ENCODE measurements at regions not wholly inside any gene's neighbourhood (a gene's known extent, or its start where the extent isn't known, plus 50 kb on each side); places are given as distances from the start of the nearest gene placed in this dataset.

DNA sequence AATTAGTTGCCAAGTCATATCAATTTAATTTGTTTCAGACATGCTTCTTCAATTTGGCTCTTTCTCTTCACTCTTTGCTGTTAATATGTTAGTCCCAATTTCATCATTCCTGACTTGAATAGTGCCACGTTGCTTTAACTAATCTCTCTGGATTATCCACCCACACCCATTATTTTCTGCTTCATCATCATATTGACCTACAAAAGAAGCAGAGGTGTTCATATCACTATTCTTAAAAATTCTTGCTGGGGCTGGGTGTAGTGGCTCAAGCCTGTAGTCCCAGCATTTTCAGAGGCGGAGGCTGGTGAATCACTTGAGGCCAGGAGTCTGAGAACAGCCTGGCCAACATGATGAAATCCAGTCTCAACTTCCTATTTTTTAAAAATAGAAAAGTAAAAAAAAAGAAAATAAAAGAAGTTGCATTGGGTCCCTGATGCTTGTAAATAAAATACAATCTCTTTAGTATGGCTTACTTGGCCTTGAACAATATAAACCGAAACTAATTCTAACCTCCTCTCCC, 65.7 kb upstream of the KCNIP4 start:
- intact Hi-C loops (cut with DNase I) = no loop called here
- WGBS, 3 donors = 38 to 49% (median 47%) methylated on average over 3 of the region's 3 CpGs
- ATAC-seq = no peak

DNA sequence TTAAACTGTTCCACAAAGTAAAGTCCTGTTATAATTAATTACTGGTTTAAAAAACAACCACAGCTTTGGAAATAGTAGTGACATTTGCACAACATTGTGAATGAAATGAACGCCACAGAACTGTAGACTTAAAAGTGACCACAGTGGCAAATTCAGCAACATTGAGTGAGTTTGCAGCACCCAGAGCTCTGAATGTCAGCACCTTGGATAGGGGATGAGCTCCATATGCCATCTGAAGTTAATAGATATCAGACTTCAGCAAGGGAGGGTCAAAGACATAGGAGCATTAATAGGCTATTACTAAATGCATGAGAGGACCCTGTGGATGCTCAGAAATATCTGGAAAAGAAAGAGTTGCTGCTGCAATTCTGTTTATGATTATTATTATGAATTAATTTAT, 55.3 kb upstream of the KCNIP4 start:
- no peak overlapping the region for H3K27ac ChIP-seq
- 73 to 78% (median 75%) methylated on average over 1 of the region's 1 CpG for WGBS, 3 donors
- H3K27me3 ChIP-seq (ENCODE audit: insufficient read depth in 3 of 3, low read length in 2 of 3) = no peaks in the 10 kb centered on the region
- ATAC-seq (no peak), DNase-seq (no peak)
- intact Hi-C loops (cut with DNase I) = no loop called here
- H3K9me3 ChIP-seq = no peaks in the 10 kb centered on the region
- TF ChIP-seq, protein P1, sequence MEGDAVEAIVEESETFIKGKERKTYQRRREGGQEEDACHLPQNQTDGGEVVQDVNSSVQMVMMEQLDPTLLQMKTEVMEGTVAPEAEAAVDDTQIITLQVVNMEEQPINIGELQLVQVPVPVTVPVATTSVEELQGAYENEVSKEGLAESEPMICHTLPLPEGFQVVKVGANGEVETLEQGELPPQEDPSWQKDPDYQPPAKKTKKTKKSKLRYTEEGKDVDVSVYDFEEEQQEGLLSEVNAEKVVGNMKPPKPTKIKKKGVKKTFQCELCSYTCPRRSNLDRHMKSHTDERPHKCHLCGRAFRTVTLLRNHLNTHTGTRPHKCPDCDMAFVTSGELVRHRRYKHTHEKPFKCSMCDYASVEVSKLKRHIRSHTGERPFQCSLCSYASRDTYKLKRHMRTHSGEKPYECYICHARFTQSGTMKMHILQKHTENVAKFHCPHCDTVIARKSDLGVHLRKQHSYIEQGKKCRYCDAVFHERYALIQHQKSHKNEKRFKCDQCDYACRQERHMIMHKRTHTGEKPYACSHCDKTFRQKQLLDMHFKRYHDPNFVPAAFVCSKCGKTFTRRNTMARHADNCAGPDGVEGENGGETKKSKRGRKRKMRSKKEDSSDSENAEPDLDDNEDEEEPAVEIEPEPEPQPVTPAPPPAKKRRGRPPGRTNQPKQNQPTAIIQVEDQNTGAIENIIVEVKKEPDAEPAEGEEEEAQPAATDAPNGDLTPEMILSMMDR (IDR thresholded peaks at IDR 0.05) = no peak
- no peaks in the 10 kb centered on the region for H3K4me1 ChIP-seq
- H3K36me3 ChIP-seq (ENCODE audit: insufficient read depth in 1 of 2, low read depth in 1 of 2) = no peaks in the 10 kb centered on the region
- H3K4me3 ChIP-seq = no peak overlapping the region

More for the DNA sequence above, 65.7 kb upstream of the KCNIP4 start:
- TF ChIP-seq, protein P1 (IDR thresholded peaks at IDR 0.05) = no peak
- Histone ChIP-seq H3K27me3 (ENCODE audit: insufficient read depth in 3 of 3, low read length in 2 of 3) (no peaks in the 10 kb centered on the region), H3K9me3 (no peaks in the 10 kb centered on the region), H3K4me3 (no peak overlapping the region), H3K36me3 (ENCODE audit: insufficient read depth in 1 of 2, low read depth in 1 of 2) (no peaks in the 10 kb centered on the region), H3K4me1 (no peaks in the 10 kb centered on the region), H3K27ac (no peak overlapping the region)
- no peak for DNase-seq
